Dendritic cell treated with granulocyte-macrophage colony-stimulating factor and Interleukin-4, amounts not matched to agents 40 ng/mL and 50 ng/mL, for 4 days (primary cell): ENCODE measurements at regions not wholly inside any gene's neighbourhood (a gene's known extent, or its start where the extent isn't known, plus 50 kb on each side); places are given as distances from the start of the nearest gene placed in this dataset.

Source experiments
- H3K27ac Mint-ChIP-seq: one replicate; pipeline ENCODE4 v1.8.0; 2022; ENCODE audit warnings: mild to moderate bottlenecking, mixed read lengths
- H3K27me3 Mint-ChIP-seq: one replicate; pipeline ENCODE4 v1.8.0; 2022; ENCODE audit warnings: mild to moderate bottlenecking, mixed read lengths
- H3K36me3 Mint-ChIP-seq: one replicate; pipeline ENCODE4 v1.8.0; 2022; ENCODE audit warnings: low read depth, mixed read lengths
- H3K4me1 Mint-ChIP-seq: one replicate; pipeline ENCODE4 v1.8.0; 2022; ENCODE audit warnings: low read depth, mixed read lengths
- H3K4me3 Mint-ChIP-seq: one replicate; pipeline ENCODE4 v1.8.0; 2022; ENCODE audit warnings: mild to moderate bottlenecking, moderate library complexity, mixed read lengths
- H3K9me3 Mint-ChIP-seq: one replicate; pipeline ENCODE4 v1.8.0; 2022; ENCODE audit warnings: mixed read lengths
- intact Hi-C: fragments of 100-400 bp; cut with micrococcal nuclease; formaldehyde crosslinking; loops from one replicate; pipeline ENCODE4 v1.15.0; 2022

- Mint-ChIP-seq H3K4me1 (peaks cover 12% of the 10 kb centered on the region), H3K36me3 (no peaks in the 10 kb centered on the region), H3K27ac (no peak overlapping the region), H3K9me3 (no peaks in the 10 kb centered on the region), H3K4me3 (no peak overlapping the region), H3K27me3 (no peaks in the 10 kb centered on the region)
- intact Hi-C loops, result no loop called here
Measured at GRCh38 chr17:63154586-63155244, 188.7 kb downstream of the TANC2 start.

- no peaks in the 10 kb centered on the region for H3K27me3 Mint-ChIP-seq
- H3K9me3 Mint-ChIP-seq, result no peaks in the 10 kb centered on the region
- peaks cover 12% of the 10 kb centered on the region for H3K4me1 Mint-ChIP-seq
- no peaks in the 10 kb centered on the region for H3K36me3 Mint-ChIP-seq
- H3K27ac Mint-ChIP-seq, result peak overlapping the region; percentile 33
- no peak overlapping the region for H3K4me3 Mint-ChIP-seq
- intact Hi-C loops, result no loop called here
Measured at GRCh38 chr17:63156986-63157385, 191.0 kb downstream of the TANC2 start.

GRCh38 chr17:63162406-63163157 is 196.5 kb downstream of the TANC2 start:
- intact Hi-C loops, result no loop called here
- Mint-ChIP-seq H3K36me3 (no peaks in the 10 kb centered on the region), H3K9me3 (no peaks in the 10 kb centered on the region), H3K4me1 (no peaks in the 10 kb centered on the region), H3K27me3 (no peaks in the 10 kb centered on the region), H3K27ac (no peak overlapping the region), H3K4me3 (no peak overlapping the region)

GRCh38 chr17:63163158-63163520 is 197.1 kb downstream of the TANC2 start:
- no peaks in the 10 kb centered on the region for H3K27me3 Mint-ChIP-seq
- intact Hi-C loops, result no loop called here
- H3K4me3 Mint-ChIP-seq, result no peak overlapping the region

GRCh38 chr17:63165400-63165799 is 199.4 kb downstream of the TANC2 start:
- intact Hi-C loops, result no loop called here
- Mint-ChIP-seq H3K4me3 (no peak overlapping the region), H3K27ac (no peak overlapping the region), H3K27me3 (no peaks in the 10 kb centered on the region), H3K9me3 (no peaks in the 10 kb centered on the region), H3K4me1 (no peaks in the 10 kb centered on the region), H3K36me3 (no peaks in the 10 kb centered on the region)

More at GRCh38 chr17:63163158-63163520, 197.1 kb downstream of the TANC2 start:
- no peaks in the 10 kb centered on the region for H3K9me3 Mint-ChIP-seq
- no peaks in the 10 kb centered on the region for H3K36me3 Mint-ChIP-seq
- no peak overlapping the region for H3K27ac Mint-ChIP-seq
- H3K4me1 Mint-ChIP-seq, result no peaks in the 10 kb centered on the region

- H3K9me3 Mint-ChIP-seq, result peaks cover 5% of the 10 kb centered on the region
- no peaks in the 10 kb centered on the region for H3K36me3 Mint-ChIP-seq
- no peak overlapping the region for H3K27ac Mint-ChIP-seq
- H3K4me1 Mint-ChIP-seq, result no peaks in the 10 kb centered on the region
- intact Hi-C loops, result no loop called here
- no peak overlapping the region for H3K4me3 Mint-ChIP-seq
- no peaks in the 10 kb centered on the region for H3K27me3 Mint-ChIP-seq
Measured at GRCh38 chr17:63170795-63171194, 204.8 kb downstream of the TANC2 start.

DNA sequence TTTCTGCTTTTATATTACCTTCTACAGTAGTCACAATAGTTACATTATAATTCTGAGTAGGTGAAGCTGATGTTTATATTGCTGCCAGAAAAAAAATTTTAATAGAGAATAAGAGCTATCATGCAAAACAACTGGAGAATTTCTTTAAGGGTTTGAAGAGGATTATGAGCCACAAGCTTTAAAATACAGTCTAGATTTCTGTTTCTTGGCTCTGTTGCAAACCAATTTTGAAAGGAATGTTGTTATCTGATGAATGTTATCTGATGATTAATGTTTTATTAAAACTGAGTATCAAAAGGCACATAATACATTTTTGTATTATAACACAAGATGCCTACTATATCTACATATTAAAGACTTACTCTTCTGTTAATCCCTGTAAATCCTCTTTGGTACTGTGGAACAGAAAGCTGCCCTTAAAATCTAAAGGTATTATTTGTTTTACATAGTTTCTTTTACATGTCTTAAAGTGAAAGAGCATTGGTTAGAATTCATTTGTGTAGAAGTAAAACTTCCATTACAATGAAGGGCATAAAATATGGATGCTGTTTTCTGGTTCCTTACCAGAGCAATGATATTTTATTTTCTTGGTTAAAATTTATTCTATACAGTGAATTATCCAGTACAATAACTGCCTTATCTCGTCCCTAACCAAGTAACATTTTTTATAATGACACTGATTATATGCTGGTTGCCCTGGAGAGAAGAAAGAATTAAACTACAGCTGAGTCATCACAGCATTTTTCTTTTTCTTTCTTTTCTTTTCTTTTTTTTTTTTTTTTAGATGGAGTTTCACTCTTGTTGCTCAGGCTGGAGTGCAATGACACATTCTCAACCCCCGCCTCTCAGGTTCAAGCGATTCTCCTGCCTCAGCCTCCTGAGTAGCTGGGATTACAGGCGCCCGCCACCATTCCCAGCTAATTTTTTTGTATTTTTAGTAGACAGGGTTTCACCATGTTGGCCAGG is 205.7 kb downstream of the TANC2 start:
- Mint-ChIP-seq H3K36me3 (no peaks in the 10 kb centered on the region), H3K4me3 (no peak overlapping the region), H3K9me3 (peaks cover 8% of the 10 kb centered on the region), H3K27me3 (no peaks in the 10 kb centered on the region), H3K4me1 (no peaks in the 10 kb centered on the region), H3K27ac (no peak overlapping the region)
- intact Hi-C loops, result no loop called here

GRCh38 chr17:63173450-63173849 is 207.4 kb downstream of the TANC2 start:
- H3K27ac Mint-ChIP-seq, result no peak overlapping the region

GRCh38 chr17:63173903-63174302 is 207.9 kb downstream of the TANC2 start:
- H3K27me3 Mint-ChIP-seq, result no peaks in the 10 kb centered on the region
- intact Hi-C loops, result no loop called here

More at GRCh38 chr17:63173450-63173849, 207.4 kb downstream of the TANC2 start:
- intact Hi-C loops, result no loop called here
- Mint-ChIP-seq H3K4me1 (no peaks in the 10 kb centered on the region), H3K9me3 (peaks cover 8% of the 10 kb centered on the region), H3K27me3 (no peaks in the 10 kb centered on the region), H3K4me3 (no peak overlapping the region), H3K36me3 (no peaks in the 10 kb centered on the region)

DNA sequence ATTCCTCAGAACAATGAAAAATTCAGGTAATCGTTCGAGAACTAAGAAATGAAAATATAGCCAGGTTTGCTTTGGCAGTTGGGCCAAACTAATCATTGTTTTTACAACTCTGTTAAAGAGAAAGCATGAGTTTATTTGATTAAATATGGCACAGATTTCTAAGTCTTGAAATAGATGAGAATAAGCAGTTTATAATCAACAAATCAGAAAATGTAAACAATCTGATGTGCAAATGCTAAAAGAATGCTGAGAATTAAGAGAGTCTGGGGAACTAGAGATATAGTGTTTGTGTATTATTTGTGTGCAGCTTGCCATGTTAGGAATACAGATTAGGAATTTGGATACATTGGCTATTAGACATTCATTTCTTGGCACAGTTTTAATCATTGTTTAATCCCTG is 212.5 kb downstream of the TANC2 start:
- Mint-ChIP-seq H3K27me3 (no peaks in the 10 kb centered on the region), H3K9me3 (peaks cover 8% of the 10 kb centered on the region), H3K27ac (no peak overlapping the region), H3K4me3 (no peak overlapping the region), H3K4me1 (no peaks in the 10 kb centered on the region), H3K36me3 (no peaks in the 10 kb centered on the region)
- intact Hi-C loops, result no loop called here

More at GRCh38 chr17:63173903-63174302, 207.9 kb downstream of the TANC2 start:
- Mint-ChIP-seq H3K4me3 (no peak overlapping the region), H3K36me3 (no peaks in the 10 kb centered on the region), H3K4me1 (no peaks in the 10 kb centered on the region), H3K9me3 (peaks cover 8% of the 10 kb centered on the region), H3K27ac (no peak overlapping the region)

DNA sequence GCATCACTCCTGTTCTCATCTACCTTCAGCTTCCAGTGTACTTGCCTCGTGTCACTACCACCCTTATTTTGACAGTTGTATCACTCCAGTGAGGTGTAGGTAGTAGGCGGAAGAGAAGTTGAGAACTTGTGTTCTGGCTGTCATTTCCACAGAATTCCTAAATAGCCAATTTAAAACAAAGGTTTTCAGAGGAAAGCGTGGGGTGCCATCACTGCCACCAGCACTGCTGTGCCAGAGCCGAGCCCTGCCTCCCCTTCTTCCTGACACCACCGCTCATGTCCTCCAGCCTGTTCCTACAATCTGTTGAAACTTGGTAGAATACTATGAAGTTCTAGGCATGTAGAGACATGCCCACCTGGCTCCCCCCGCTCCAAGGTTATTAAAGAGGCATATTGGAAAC is 215.8 kb downstream of the TANC2 start:
- Mint-ChIP-seq H3K36me3 (no peaks in the 10 kb centered on the region), H3K4me3 (no peak overlapping the region), H3K27me3 (no peaks in the 10 kb centered on the region), H3K9me3 (no peaks in the 10 kb centered on the region), H3K4me1 (no peaks in the 10 kb centered on the region), H3K27ac (no peak overlapping the region)
- intact Hi-C loops, result no loop called here

DNA sequence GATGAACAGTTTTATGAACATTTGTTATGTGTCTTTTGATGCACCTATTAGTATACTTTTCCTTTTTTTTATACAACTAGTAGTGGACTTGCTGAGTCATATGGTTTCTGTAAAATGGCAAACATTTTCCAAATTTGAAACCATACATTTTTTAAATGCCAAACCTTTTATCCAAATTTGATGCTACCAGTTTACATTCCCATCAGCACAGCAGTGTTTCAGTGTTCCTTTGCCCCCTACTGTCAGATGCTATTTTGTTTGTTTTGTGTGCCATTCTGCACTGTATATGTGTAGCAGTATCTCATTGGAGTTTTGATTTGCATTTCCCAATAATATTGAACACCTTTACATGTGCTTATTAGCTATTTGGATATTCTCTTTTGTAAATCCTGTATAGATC is 219.4 kb downstream of the TANC2 start:
- Mint-ChIP-seq H3K27me3 (no peaks in the 10 kb centered on the region), H3K4me3 (no peak overlapping the region), H3K4me1 (peaks cover 16% of the 10 kb centered on the region), H3K27ac (no peak overlapping the region), H3K36me3 (no peaks in the 10 kb centered on the region), H3K9me3 (no peaks in the 10 kb centered on the region)
- intact Hi-C loops, result no loop called here

DNA sequence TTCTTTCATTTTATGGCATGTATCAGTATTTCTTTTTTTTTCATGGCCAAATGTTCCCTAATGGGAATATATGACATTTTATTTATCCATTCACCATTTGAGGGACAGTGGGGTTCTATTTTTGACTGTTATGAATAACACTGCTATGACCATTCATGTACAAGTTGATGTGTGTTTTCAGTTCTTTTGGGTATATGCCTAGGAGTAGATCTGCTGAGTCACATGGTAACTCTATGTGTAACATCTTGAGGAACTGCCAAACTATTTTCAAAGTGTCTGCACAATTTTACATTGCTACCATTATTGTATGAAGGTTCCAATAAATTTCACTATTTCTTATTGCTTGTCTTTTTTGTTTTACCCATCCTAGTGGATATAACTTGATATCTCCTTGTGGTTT is 223.0 kb downstream of the TANC2 start:
- Mint-ChIP-seq H3K4me3 (no peak overlapping the region), H3K9me3 (no peaks in the 10 kb centered on the region), H3K27me3 (no peaks in the 10 kb centered on the region), H3K36me3 (no peaks in the 10 kb centered on the region), H3K27ac (peak overlapping the region; percentile 30), H3K4me1 (peaks cover 34% of the 10 kb centered on the region)
- intact Hi-C loops, result no loop called here

DNA sequence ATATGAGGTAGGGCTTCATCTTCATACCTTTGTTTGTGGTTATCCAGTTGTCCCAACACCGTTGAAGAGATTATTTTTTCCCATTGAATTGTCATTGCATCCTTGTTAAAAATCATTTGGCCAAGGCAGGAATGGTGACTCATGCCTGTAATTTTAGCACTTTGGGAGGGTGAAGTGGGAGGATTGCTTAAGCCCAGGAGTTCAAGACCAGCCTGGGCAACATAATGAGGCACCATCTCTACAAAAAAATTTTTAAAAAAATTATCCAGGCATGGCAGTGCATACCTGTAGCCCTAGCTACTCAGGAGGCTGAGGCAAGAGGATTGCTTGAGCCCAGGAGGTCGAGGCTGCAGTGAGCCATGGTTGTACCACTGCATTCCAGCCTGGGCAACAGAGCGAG is 223.9 kb downstream of the TANC2 start:
- intact Hi-C loops, result loop anchor here (10.0 kb wide), 1 partner anchor 85 kb away; no protein-coding TSS in a partner anchor
- no peaks in the 10 kb centered on the region for H3K36me3 Mint-ChIP-seq
- H3K4me3 Mint-ChIP-seq, result no peak overlapping the region
- no peaks in the 10 kb centered on the region for H3K9me3 Mint-ChIP-seq
- H3K27me3 Mint-ChIP-seq, result no peaks in the 10 kb centered on the region
- peaks cover 34% of the 10 kb centered on the region for H3K4me1 Mint-ChIP-seq
- peak overlapping the region; percentile 30 for H3K27ac Mint-ChIP-seq
